IPS-15b (cell line): ENCODE measurements at regions not wholly inside any gene's neighbourhood (a gene's known extent, or its start where the extent isn't known, plus 50 kb on each side); places are given as distances from the start of the nearest gene placed in this dataset.

Experiments used
- H3K27me3 ChIP-seq: one replicate; pipeline ENCODE4 v1.6.1; 2013; ENCODE audit warnings: low read length; ENCODE audit not compliant: control insufficient read depth, insufficient read depth
- H3K36me3 ChIP-seq: one replicate; pipeline ENCODE4 v1.6.1; 2013; ENCODE audit warnings: low read length; ENCODE audit not compliant: control insufficient read depth, insufficient read depth
- H3K4me1 ChIP-seq: one replicate; pipeline ENCODE4 v1.6.1; 2013; ENCODE audit warnings: mild to moderate bottlenecking, low read length; ENCODE audit not compliant: control insufficient read depth, insufficient read depth
- H3K4me3 ChIP-seq: one replicate; pipeline ENCODE4 v1.5.1; 2013; ENCODE audit warnings: low read depth, low read length
- H3K9ac ChIP-seq: one replicate; pipeline ENCODE4 v1.6.1; 2013; ENCODE audit warnings: low read depth, mild to moderate bottlenecking, low read length
- H3K9me3 ChIP-seq: one replicate; pipeline ENCODE4 v1.6.1; 2013; ENCODE audit warnings: mild to moderate bottlenecking, low read length; ENCODE audit not compliant: control insufficient read depth, insufficient read depth

- Histone ChIP-seq H3K4me3 (no peak overlapping the region), H3K4me1 (no peaks in the 10 kb centered on the region), H3K9ac (no peak overlapping the region), H3K27me3 (no peaks in the 10 kb centered on the region), H3K9me3 (no peaks in the 10 kb centered on the region), H3K36me3 (no peaks in the 10 kb centered on the region)
Observed at GRCh38 chr5:2179861-2180260, 297.1 kb upstream of the IRX4 start.

GRCh38 chr5:2178528-2178927, 295.8 kb upstream of the IRX4 start:
- Histone ChIP-seq H3K4me1 (no peaks in the 10 kb centered on the region), H3K4me3 (no peak overlapping the region), H3K27me3 (no peaks in the 10 kb centered on the region), H3K9me3 (no peaks in the 10 kb centered on the region), H3K9ac (no peak overlapping the region), H3K36me3 (no peaks in the 10 kb centered on the region)

- H3K27me3 ChIP-seq, result no peaks in the 10 kb centered on the region
- no peaks in the 10 kb centered on the region for H3K9me3 ChIP-seq
- H3K4me1 ChIP-seq, result no peaks in the 10 kb centered on the region
- H3K4me3 ChIP-seq, result no peak overlapping the region
- no peaks in the 10 kb centered on the region for H3K36me3 ChIP-seq
- no peak overlapping the region for H3K9ac ChIP-seq
Observed at GRCh38 chr5:2178071-2178477, 295.3 kb upstream of the IRX4 start.

- Histone ChIP-seq H3K36me3 (no peaks in the 10 kb centered on the region), H3K4me3 (no peak overlapping the region), H3K9me3 (no peaks in the 10 kb centered on the region), H3K4me1 (no peaks in the 10 kb centered on the region), H3K9ac (no peak overlapping the region), H3K27me3 (no peaks in the 10 kb centered on the region)
Observed at GRCh38 chr5:2177244-2177643, 294.5 kb upstream of the IRX4 start.

GRCh38 chr5:2176581-2176980, 293.9 kb upstream of the IRX4 start:
- no peaks in the 10 kb centered on the region for H3K36me3 ChIP-seq
- no peaks in the 10 kb centered on the region for H3K27me3 ChIP-seq
- H3K9me3 ChIP-seq, result no peaks in the 10 kb centered on the region
- no peaks in the 10 kb centered on the region for H3K4me1 ChIP-seq
- no peak overlapping the region for H3K4me3 ChIP-seq
- no peak overlapping the region for H3K9ac ChIP-seq

- Histone ChIP-seq H3K9ac (no peak overlapping the region), H3K27me3 (no peaks in the 10 kb centered on the region), H3K9me3 (no peaks in the 10 kb centered on the region), H3K4me1 (no peaks in the 10 kb centered on the region), H3K36me3 (no peaks in the 10 kb centered on the region), H3K4me3 (no peak overlapping the region)
Observed at GRCh38 chr5:2175842-2176404, 293.2 kb upstream of the IRX4 start.

- no peaks in the 10 kb centered on the region for H3K9me3 ChIP-seq
- no peak overlapping the region for H3K9ac ChIP-seq
- H3K27me3 ChIP-seq, result no peaks in the 10 kb centered on the region
- H3K36me3 ChIP-seq, result no peaks in the 10 kb centered on the region
- no peaks in the 10 kb centered on the region for H3K4me1 ChIP-seq
- no peak overlapping the region for H3K4me3 ChIP-seq
Observed at GRCh38 chr5:2175041-2175440, 292.3 kb upstream of the IRX4 start.

GRCh38 chr5:2174538-2174937, 291.8 kb upstream of the IRX4 start:
- no peaks in the 10 kb centered on the region for H3K27me3 ChIP-seq

GRCh38 chr5:2173151-2173834, 290.6 kb upstream of the IRX4 start:
- Histone ChIP-seq H3K27me3 (no peaks in the 10 kb centered on the region), H3K4me3 (no peak overlapping the region), H3K9me3 (no peaks in the 10 kb centered on the region), H3K4me1 (no peaks in the 10 kb centered on the region), H3K9ac (no peak overlapping the region), H3K36me3 (no peaks in the 10 kb centered on the region)

More at GRCh38 chr5:2174538-2174937, 291.8 kb upstream of the IRX4 start:
- no peaks in the 10 kb centered on the region for H3K36me3 ChIP-seq
- no peak overlapping the region for H3K9ac ChIP-seq
- no peaks in the 10 kb centered on the region for H3K9me3 ChIP-seq
- no peak overlapping the region for H3K4me3 ChIP-seq
- no peaks in the 10 kb centered on the region for H3K4me1 ChIP-seq

GRCh38 chr5:2172471-2172870, 289.7 kb upstream of the IRX4 start:
- Histone ChIP-seq H3K4me3 (no peak overlapping the region), H3K27me3 (no peaks in the 10 kb centered on the region), H3K9me3 (no peaks in the 10 kb centered on the region), H3K9ac (no peak overlapping the region), H3K36me3 (no peaks in the 10 kb centered on the region), H3K4me1 (no peaks in the 10 kb centered on the region)

GRCh38 chr5:2170761-2171160, 288.0 kb upstream of the IRX4 start:
- no peaks in the 10 kb centered on the region for H3K9me3 ChIP-seq
- no peaks in the 10 kb centered on the region for H3K4me1 ChIP-seq
- no peak overlapping the region for H3K9ac ChIP-seq
- no peaks in the 10 kb centered on the region for H3K27me3 ChIP-seq
- H3K4me3 ChIP-seq, result no peak overlapping the region
- H3K36me3 ChIP-seq, result no peaks in the 10 kb centered on the region
